ENCODE measurements at regions not wholly inside any gene's neighbourhood (a gene's known extent, or its start where the extent isn't known, plus 50 kb on each side); places are given as distances from the start of the nearest gene placed in this dataset.

DNA sequence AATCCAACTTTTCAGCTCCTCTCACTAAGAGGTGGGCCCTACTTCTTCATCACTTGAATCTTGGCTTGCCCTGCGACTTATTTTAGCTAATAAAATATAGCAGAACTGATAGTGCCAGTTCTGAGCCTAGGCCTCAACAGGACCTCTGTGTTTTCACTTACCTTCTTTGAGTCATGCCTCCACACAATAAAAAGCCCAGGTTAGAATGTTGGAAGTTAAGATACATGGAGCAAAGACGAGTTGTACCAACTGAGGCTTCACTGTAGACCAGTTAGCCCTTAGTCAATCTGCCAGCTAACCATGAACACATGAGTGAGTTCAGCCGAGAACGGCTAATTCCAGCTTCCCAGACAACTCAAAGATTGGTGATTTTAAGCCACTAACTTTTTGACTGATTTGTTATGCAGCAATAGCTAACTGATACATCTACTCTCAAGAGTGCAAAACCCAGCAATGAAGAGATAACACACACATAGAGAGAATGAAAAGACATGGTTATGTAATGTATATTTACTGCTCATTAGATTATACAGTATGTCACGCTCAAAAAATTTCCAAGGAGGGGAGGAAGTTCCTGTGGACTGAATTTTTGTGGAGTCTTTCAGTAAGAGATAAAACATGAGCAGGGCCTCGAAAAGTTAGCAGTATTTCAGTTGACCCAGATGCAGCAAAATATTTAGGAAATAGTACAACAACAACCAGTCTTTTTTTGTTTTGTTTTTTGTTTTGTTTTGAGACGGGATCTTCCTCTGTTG, 181.1 kb downstream of the MYCN start:
- TF ChIP-seq TARDBP (IDR thresholded peaks at IDR 0.05) = no peak
- no peak for TF ChIP-seq FOXA1 (IDR thresholded peaks at IDR 0.05)
- TF ChIP-seq L3MBTL2 (conservative IDR thresholded peaks at IDR 0.05) = no peak
- TF ChIP-seq SUZ12 (IDR thresholded peaks at IDR 0.05) = no peak
- TF ChIP-seq FOXM1 (IDR thresholded peaks at IDR 0.05; ENCODE audit: borderline replicate concordance) = no peak
- no peak for TF ChIP-seq ELF4 (IDR thresholded peaks at IDR 0.05)
- no peak for TF ChIP-seq LEF1 (IDR thresholded peaks at IDR 0.05; ENCODE audit: borderline replicate concordance)
- ChIA-PET POLR2A (no interaction called here), CTCF (no interaction called here)
- DNase-seq (ENCODE audit: extremely low spot score) = no peak

DNA sequence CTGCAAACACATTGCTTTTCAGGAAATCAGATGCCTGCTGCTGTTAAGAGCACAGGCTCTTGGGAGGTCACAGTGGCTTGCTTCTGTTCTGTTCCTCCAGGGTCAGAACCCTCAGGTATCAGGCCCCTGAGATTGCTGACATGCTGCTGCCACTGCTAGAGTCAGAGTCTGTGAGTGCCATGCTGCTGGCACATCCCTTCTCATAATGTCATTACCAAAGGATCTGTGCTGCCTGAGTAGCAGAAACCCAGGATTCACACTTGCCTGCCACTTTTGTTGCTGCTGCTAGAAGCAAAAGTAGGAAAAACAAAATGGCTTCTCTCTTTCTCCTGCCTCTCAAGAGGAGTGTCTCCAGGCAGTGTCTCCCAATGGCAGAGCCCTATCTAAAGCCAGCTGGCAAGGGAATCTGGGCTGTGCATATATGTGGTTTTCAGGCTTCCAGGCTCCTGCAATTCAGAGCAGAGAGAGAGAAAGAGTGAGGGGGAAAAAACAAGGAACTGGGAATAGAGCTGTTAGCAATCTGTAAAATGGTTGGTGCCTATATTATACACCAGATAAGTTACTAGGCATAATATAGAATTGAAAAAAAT, 180.3 kb downstream of the MYCN start:
- ChIA-PET CTCF (no interaction called here), POLR2A (no interaction called here)
- no peak for DNase-seq (ENCODE audit: extremely low spot score)
- TF ChIP-seq CTBP1 (IDR thresholded peaks at IDR 0.05; ENCODE audit: borderline replicate concordance) (no peak), SP1 (IDR thresholded peaks at IDR 0.05) (no peak), L3MBTL2 (conservative IDR thresholded peaks at IDR 0.05) (no peak), FOXA1 (IDR thresholded peaks at IDR 0.05) (no peak), ZNF384 (IDR thresholded peaks at IDR 0.05) (no peak), ARNT (IDR thresholded peaks at IDR 0.05) (no peak), FOXK2 (IDR thresholded peaks at IDR 0.05) (no peak), TARDBP (IDR thresholded peaks at IDR 0.05) (no peak), NFRKB (IDR thresholded peaks at IDR 0.05) (no peak), LEF1 (IDR thresholded peaks at IDR 0.05; ENCODE audit: borderline replicate concordance) (no peak), SUZ12 (IDR thresholded peaks at IDR 0.05) (no peak), FOXM1 (IDR thresholded peaks at IDR 0.05; ENCODE audit: borderline replicate concordance) (no peak), BHLHE40 (IDR thresholded peaks at IDR 0.05; ENCODE audit: borderline replicate concordance) (no peak), HDGF (IDR thresholded peaks at IDR 0.05; ENCODE audit: borderline replicate concordance) (no peak), ELF4 (IDR thresholded peaks at IDR 0.05) (no peak)
- TF ChIP-seq, protein P1, sequence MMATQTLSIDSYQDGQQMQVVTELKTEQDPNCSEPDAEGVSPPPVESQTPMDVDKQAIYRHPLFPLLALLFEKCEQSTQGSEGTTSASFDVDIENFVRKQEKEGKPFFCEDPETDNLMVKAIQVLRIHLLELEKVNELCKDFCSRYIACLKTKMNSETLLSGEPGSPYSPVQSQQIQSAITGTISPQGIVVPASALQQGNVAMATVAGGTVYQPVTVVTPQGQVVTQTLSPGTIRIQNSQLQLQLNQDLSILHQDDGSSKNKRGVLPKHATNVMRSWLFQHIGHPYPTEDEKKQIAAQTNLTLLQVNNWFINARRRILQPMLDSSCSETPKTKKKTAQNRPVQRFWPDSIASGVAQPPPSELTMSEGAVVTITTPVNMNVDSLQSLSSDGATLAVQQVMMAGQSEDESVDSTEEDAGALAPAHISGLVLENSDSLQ (IDR thresholded peaks at IDR 0.05) = no peak

DNA sequence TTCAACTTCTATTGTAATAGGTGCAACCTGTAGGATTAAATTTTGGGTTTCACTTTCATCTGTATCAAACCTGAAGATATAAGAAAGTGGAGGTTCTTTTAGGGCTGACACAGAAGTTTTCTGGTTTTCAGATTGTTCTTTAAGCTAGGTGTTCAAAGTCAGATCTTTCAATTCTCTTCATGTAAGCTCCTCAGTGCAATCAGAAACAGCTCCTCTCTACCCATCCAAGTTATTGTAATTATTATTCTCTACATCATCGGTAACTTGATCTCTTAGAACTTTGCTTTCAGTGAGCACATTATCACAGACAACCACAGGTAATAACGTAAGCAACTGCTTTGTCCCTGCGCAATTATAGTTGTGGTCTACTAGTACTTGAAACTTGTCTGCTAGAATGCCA, 179.4 kb downstream of the MYCN start:
- no peak for TF ChIP-seq NFRKB (IDR thresholded peaks at IDR 0.05)
- no peak for TF ChIP-seq FOXA1 (IDR thresholded peaks at IDR 0.05)
- TF ChIP-seq FOXK2 (IDR thresholded peaks at IDR 0.05) = no peak
- TF ChIP-seq ARNT (IDR thresholded peaks at IDR 0.05) = no peak
- no peak for TF ChIP-seq HDGF (IDR thresholded peaks at IDR 0.05; ENCODE audit: borderline replicate concordance)
- TF ChIP-seq LEF1 (IDR thresholded peaks at IDR 0.05; ENCODE audit: borderline replicate concordance) = no peak
- TF ChIP-seq FOXM1 (IDR thresholded peaks at IDR 0.05; ENCODE audit: borderline replicate concordance) = no peak
- no peak for TF ChIP-seq SUZ12 (IDR thresholded peaks at IDR 0.05)
- no peak for TF ChIP-seq ELF4 (IDR thresholded peaks at IDR 0.05)
- TF ChIP-seq L3MBTL2 (conservative IDR thresholded peaks at IDR 0.05) = no peak
- no peak for TF ChIP-seq CTBP1 (IDR thresholded peaks at IDR 0.05; ENCODE audit: borderline replicate concordance)
- TF ChIP-seq SP1 (IDR thresholded peaks at IDR 0.05) = no peak
- TF ChIP-seq, protein P1 (IDR thresholded peaks at IDR 0.05) = no peak
- TF ChIP-seq ZNF384 (IDR thresholded peaks at IDR 0.05) = no peak
- TF ChIP-seq TARDBP (IDR thresholded peaks at IDR 0.05) = no peak
- no peak for TF ChIP-seq BHLHE40 (IDR thresholded peaks at IDR 0.05; ENCODE audit: borderline replicate concordance)
- POLR2A ChIA-PET = no interaction called here
- no peak for DNase-seq (ENCODE audit: extremely low spot score)
- CTCF ChIA-PET = no interaction called here

DNA sequence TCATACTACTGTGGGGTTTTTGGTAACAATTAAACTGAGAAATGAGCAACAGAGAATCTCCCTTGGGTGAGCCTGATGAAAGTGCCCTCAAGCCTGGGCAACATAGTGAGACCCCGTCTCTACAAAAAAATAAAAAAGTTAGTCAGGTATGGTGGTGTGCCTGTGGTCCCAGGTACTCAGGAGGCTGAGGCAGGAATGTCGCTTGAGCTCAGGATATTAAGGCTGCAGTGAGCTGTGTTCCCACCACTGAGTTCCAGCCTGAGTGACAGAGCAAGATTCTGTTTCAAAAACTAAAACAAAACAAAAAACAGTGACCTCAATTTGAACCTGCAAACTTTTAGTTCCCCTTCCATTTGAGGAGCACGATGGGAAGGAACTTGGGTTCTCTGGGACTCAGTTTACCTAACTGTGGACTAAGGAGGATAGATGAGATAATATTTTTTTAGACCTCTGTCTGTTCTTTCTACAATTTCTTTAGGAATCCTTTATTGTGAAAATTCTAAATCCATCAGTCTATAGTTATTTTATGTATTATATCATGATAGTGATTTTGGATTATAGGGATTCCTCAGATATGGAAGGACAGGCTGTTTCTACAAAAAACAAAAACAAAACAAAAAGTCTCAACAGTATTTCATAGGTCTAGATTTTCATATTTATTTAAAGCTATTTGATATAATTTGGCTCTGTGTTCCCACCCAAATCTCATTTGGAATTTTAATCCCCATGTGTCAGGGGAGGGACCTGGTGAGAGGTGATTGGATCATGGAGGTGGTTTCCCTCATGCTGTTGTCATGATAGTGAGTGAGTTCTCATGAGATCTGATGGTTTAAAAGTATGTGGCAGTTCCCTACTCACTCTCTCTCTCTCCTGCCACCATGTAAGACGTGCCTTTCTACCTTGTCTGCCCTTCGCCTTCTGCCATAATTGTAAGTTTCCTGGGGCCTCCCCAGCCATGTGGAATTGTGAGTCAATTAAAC, 178.6 kb downstream of the MYCN start:
- DNase-seq (ENCODE audit: extremely low spot score) = no peak
- POLR2A ChIA-PET = no interaction called here
- CTCF ChIA-PET = interaction anchor here (0.7 kb wide), 1 partner anchor 14 kb away, joined by 3 read pairs; no protein-coding TSS in a partner anchor

DNA sequence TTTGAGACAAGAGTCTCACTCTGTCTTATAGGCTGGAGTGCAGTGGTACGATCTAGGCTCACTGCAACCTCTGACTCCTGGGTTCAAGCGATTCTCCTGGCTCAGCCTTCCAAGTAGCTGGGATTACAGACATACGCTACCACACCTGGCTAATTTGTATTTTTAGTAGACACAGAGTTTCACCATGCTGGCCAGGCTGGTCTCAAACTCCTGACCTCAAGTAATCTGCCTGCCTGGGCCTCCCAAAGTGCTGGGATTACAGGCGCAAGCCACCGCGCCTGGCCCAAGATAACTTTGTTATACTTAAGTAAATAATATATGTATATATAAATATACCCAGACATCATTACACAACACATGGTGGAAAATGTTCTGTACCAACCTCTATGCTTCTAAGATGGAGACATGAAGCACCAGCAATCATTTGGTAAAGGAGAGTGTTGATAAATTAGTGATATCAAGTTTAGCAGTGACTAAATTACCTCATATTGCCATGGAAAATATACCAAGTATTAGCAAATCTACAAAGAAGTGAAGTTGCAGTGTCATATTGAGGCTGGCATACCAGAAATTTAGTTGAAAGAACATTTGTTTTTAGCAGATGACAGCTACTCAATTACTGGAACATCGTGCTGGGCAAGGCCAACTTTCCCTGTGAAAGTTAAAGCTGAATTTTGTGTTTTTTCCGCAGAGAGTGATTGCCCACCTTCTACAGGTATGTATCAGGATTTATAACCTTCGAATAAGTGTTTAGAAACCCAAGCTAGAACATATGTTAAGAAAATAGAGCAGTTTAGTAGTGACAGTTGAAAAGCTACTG, 177.7 kb downstream of the MYCN start:
- no peak for DNase-seq (ENCODE audit: extremely low spot score)
- no peak for TF ChIP-seq LEF1 (IDR thresholded peaks at IDR 0.05; ENCODE audit: borderline replicate concordance)
- no peak for TF ChIP-seq HDGF (IDR thresholded peaks at IDR 0.05; ENCODE audit: borderline replicate concordance)
- TF ChIP-seq FOXK2 (IDR thresholded peaks at IDR 0.05) = no peak
- no peak for TF ChIP-seq ELF4 (IDR thresholded peaks at IDR 0.05)
- no peak for TF ChIP-seq SUZ12 (IDR thresholded peaks at IDR 0.05)
- TF ChIP-seq SP1 (IDR thresholded peaks at IDR 0.05) = no peak
- TF ChIP-seq ARNT (IDR thresholded peaks at IDR 0.05) = no peak
- TF ChIP-seq FOXM1 (IDR thresholded peaks at IDR 0.05; ENCODE audit: borderline replicate concordance) = no peak
- no peak for TF ChIP-seq TARDBP (IDR thresholded peaks at IDR 0.05)
- TF ChIP-seq, protein P1 (IDR thresholded peaks at IDR 0.05) = no peak
- TF ChIP-seq ZNF384 (IDR thresholded peaks at IDR 0.05) = no peak
- TF ChIP-seq BHLHE40 (IDR thresholded peaks at IDR 0.05; ENCODE audit: borderline replicate concordance) = no peak
- no peak for TF ChIP-seq CTBP1 (IDR thresholded peaks at IDR 0.05; ENCODE audit: borderline replicate concordance)
- no peak for TF ChIP-seq L3MBTL2 (conservative IDR thresholded peaks at IDR 0.05)
- no peak for TF ChIP-seq NFRKB (IDR thresholded peaks at IDR 0.05)
- ChIA-PET CTCF (no interaction called here), POLR2A (no interaction called here)

More for the DNA sequence above, 178.6 kb downstream of the MYCN start:
- TF ChIP-seq SUZ12 (IDR thresholded peaks at IDR 0.05) = no peak
- no peak for TF ChIP-seq FOXA1 (IDR thresholded peaks at IDR 0.05)
- no peak for TF ChIP-seq SP1 (IDR thresholded peaks at IDR 0.05)
- no peak for TF ChIP-seq ZNF384 (IDR thresholded peaks at IDR 0.05)
- TF ChIP-seq NFRKB (IDR thresholded peaks at IDR 0.05) = no peak
- no peak for TF ChIP-seq BHLHE40 (IDR thresholded peaks at IDR 0.05; ENCODE audit: borderline replicate concordance)
